CD14-positive monocyte (primary cell): ENCODE measurements at regions not wholly inside any gene's neighbourhood (a gene's known extent, or its start where the extent isn't known, plus 50 kb on each side); places are given as distances from the start of the nearest gene placed in this dataset.

ENCODE experiments used
- DNase-seq, 3 donors: peaks; one replicate each; pipeline ENCODE4 v3.0.0-alpha.2; 2011 to 2022
- H2AFZ ChIP-seq: 2 replicates; pipeline ENCODE4 v1.6.0; 2012; ENCODE audit warnings: mild to moderate bottlenecking, low read depth, low read length, inconsistent platforms; ENCODE audit not compliant: insufficient read depth, poor library complexity, severe bottlenecking
- H3K27ac ChIP-seq, 2 donors: 1 replicate in 1 of 2; 2 replicates in 1 of 2; pipeline ENCODE4 v1.5.1; 2012 to 2013; ENCODE audit warnings: low read length in 2 of 2, control low read depth in 1 of 2, inconsistent platforms in 1 of 2, low read depth in 1 of 2, mild to moderate bottlenecking in 1 of 2
- H3K27me3 ChIP-seq, 2 donors: one replicate each; pipeline versions ENCODE4 v1.6.0 to v1.6.1; 2011 to 2013; ENCODE audit warnings: low read length in 2 of 2; ENCODE audit not compliant: control insufficient read depth in 2 of 2, insufficient read depth in 2 of 2
- H3K36me3 ChIP-seq, 2 donors: replicated peaks in 1 of 2; 1 replicate in 1 of 2; 2 replicates in 1 of 2; pipeline versions ENCODE4 v1.5.1 to v1.6.1; 2012 to 2013; ENCODE audit warnings: low read length in 2 of 2, control low read depth in 1 of 2, inconsistent platforms in 1 of 2, mild to moderate bottlenecking in 1 of 2; ENCODE audit not compliant: insufficient read depth in 2 of 2, control insufficient read depth in 1 of 2
- H3K4me1 ChIP-seq, 2 donors: 1 replicate in 1 of 2; 2 replicates in 1 of 2; pipeline versions ENCODE4 v1.5.1 to v1.6.1; 2012 to 2013; ENCODE audit warnings: low read length in 2 of 2, control low read depth in 1 of 2, inconsistent platforms in 1 of 2, mild to moderate bottlenecking in 1 of 2, moderate library complexity in 1 of 2; ENCODE audit not compliant: insufficient read depth in 2 of 2, control insufficient read depth in 1 of 2
- H3K4me2 ChIP-seq: replicated peaks from 2 replicates; pipeline ENCODE3; 2012; ENCODE audit warnings: low read length, moderate library complexity, mild to moderate bottlenecking; ENCODE audit not compliant: poor library complexity, severe bottlenecking; ENCODE audit errors: extremely low read depth
- H3K4me3 ChIP-seq, 3 experiments: fragments of 200-600 bp in 1 of 3; sonication (generic) in 1 of 3; replicated peaks in 1 of 3; 1 replicate in 2 of 3; 2 replicates in 1 of 3; pipeline ENCODE4 v1.5.1; 2011 to 2013; ENCODE audit warnings: low read length in 3 of 3, mild to moderate bottlenecking in 3 of 3, control low read depth in 2 of 3, low read depth in 2 of 3, inconsistent platforms in 1 of 3, moderate library complexity in 1 of 3
- H3K79me2 ChIP-seq: 2 replicates; pipeline ENCODE4 v1.6.0; 2012; ENCODE audit warnings: mild to moderate bottlenecking, control low read depth, inconsistent platforms, low read length, moderate library complexity; ENCODE audit not compliant: insufficient read depth
- H3K9ac ChIP-seq: 2 replicates; pipeline ENCODE4 v1.6.0; 2017; ENCODE audit warnings: low read length, mild to moderate bottlenecking; ENCODE audit not compliant: insufficient read depth, poor library complexity, severe bottlenecking
- H3K9me3 ChIP-seq, 2 donors: replicated peaks in 1 of 2; 1 replicate in 1 of 2; 2 replicates in 1 of 2; pipeline versions ENCODE4 v1.5.1 to v1.6.1; 2012 to 2013; ENCODE audit warnings: low read length in 2 of 2, control low read depth in 1 of 2; ENCODE audit not compliant: control insufficient read depth in 1 of 2, insufficient read depth in 1 of 2
- H4K20me1 ChIP-seq: 2 replicates; pipeline ENCODE4 v1.6.0; 2012; ENCODE audit warnings: mild to moderate bottlenecking, low read length, control low read depth, moderate library complexity; ENCODE audit not compliant: insufficient read depth
- H3K27ac Mint-ChIP-seq, 7 donors: one replicate each; pipeline ENCODE4 v1.8.0; 2020; ENCODE audit warnings: mild to moderate bottlenecking in 7 of 7, mixed read lengths in 7 of 7, moderate library complexity in 6 of 7, inconsistent platforms in 2 of 7
- H3K27me3 Mint-ChIP-seq, 3 donors: one replicate each; pipeline ENCODE4 v1.8.0; 2021 to 2022; ENCODE audit warnings: low read depth in 3 of 3, mild to moderate bottlenecking in 3 of 3, mixed read lengths in 3 of 3, moderate library complexity in 3 of 3, inconsistent platforms in 1 of 3
- H3K36me3 Mint-ChIP-seq, 2 donors: one replicate each; pipeline ENCODE4 v1.8.0; 2020; ENCODE audit warnings: mixed read lengths in 2 of 2, inconsistent platforms in 1 of 2, mild to moderate bottlenecking in 1 of 2
- H3K4me1 Mint-ChIP-seq: one replicate; pipeline ENCODE4 v1.8.0; 2020; ENCODE audit warnings: mild to moderate bottlenecking, mixed read lengths
- H3K4me3 Mint-ChIP-seq, 2 donors: one replicate each; pipeline ENCODE4 v1.8.0; 2020; ENCODE audit warnings: mild to moderate bottlenecking in 2 of 2, mixed read lengths in 2 of 2, moderate library complexity in 1 of 2
- H3K9me3 Mint-ChIP-seq, 7 donors: one replicate each; pipeline ENCODE4 v1.8.0; 2020 to 2022; ENCODE audit warnings: mixed read lengths in 7 of 7, mild to moderate bottlenecking in 6 of 7, moderate library complexity in 6 of 7, inconsistent platforms in 2 of 7
- WGBS: methylation state at CpG from one replicate; pipeline ENCODE4 v1.1.5; 2013; ENCODE audit warnings: missing lambda C conversion rate; ENCODE audit not compliant: insufficient coverage; 5-methylcytosine and 5-hydroxymethylcytosine counted together
- intact Hi-C, 2 donors: fragments of 100-400 bp; cut with micrococcal nuclease; formaldehyde crosslinking; loops; one replicate each; pipeline versions ENCODE4 v1.15.0 to v1.15.1; 2023
- TF ChIP-seq, protein P1 (sequence below): fragments of 200-600 bp; IDR thresholded peaks from one replicate; pipeline ENCODE4 v1.8.0; 2022; ENCODE audit warnings: antibody characterized with exemption, mild to moderate bottlenecking

DNA sequence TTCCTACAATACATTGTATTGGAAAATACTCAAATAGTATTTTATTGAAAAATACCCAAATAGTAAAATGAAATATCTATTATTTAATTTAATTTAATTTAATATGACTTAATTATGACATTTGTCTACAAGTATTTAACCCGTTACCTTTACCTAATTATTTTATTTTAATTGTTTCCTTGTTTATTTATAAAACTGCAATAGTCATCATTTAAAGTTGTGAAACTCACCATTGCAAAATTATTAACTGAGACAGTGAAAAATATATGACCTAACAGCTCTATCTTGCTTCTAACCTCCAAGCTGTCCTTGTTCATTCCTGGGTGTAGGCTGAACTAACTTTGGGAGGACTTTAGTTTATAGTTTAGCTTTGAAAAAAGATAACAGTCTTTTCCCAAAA lies 300.6 kb upstream of the POGK start:
- H3K27ac Mint-ChIP-seq = no peak overlapping the region
- no CpG with 5 or more reads among the region's 1 CpG for WGBS
- Histone ChIP-seq H3K4me3 (no peak overlapping the region), H3K4me1 (no peaks in the 10 kb centered on the region), H2AFZ (no peak overlapping the region), H3K4me2 (no peak overlapping the region), H4K20me1 (no peaks in the 10 kb centered on the region), H3K79me2 (no peaks in the 10 kb centered on the region), H3K9me3 (no peaks in the 10 kb centered on the region), H3K9ac (no peak overlapping the region), H3K27ac (no peak overlapping the region), H3K36me3 (no peaks in the 10 kb centered on the region), H3K27me3 (no peaks in the 10 kb centered on the region)
- intact Hi-C loops = no loop called here
- H3K27me3 Mint-ChIP-seq = peaks cover 0 to 3% (median 1%) of the 10 kb centered on the region in 3 donors
- H3K4me3 Mint-ChIP-seq = no peak overlapping the region
- H3K36me3 Mint-ChIP-seq = no peaks in the 10 kb centered on the region
- peaks cover 0 to 11% (median 4%) of the 10 kb centered on the region in 7 donors for H3K9me3 Mint-ChIP-seq
- DNase-seq = no peak
- H3K4me1 Mint-ChIP-seq = no peaks in the 10 kb centered on the region
- TF ChIP-seq, protein P1, sequence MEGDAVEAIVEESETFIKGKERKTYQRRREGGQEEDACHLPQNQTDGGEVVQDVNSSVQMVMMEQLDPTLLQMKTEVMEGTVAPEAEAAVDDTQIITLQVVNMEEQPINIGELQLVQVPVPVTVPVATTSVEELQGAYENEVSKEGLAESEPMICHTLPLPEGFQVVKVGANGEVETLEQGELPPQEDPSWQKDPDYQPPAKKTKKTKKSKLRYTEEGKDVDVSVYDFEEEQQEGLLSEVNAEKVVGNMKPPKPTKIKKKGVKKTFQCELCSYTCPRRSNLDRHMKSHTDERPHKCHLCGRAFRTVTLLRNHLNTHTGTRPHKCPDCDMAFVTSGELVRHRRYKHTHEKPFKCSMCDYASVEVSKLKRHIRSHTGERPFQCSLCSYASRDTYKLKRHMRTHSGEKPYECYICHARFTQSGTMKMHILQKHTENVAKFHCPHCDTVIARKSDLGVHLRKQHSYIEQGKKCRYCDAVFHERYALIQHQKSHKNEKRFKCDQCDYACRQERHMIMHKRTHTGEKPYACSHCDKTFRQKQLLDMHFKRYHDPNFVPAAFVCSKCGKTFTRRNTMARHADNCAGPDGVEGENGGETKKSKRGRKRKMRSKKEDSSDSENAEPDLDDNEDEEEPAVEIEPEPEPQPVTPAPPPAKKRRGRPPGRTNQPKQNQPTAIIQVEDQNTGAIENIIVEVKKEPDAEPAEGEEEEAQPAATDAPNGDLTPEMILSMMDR = no peak

DNA sequence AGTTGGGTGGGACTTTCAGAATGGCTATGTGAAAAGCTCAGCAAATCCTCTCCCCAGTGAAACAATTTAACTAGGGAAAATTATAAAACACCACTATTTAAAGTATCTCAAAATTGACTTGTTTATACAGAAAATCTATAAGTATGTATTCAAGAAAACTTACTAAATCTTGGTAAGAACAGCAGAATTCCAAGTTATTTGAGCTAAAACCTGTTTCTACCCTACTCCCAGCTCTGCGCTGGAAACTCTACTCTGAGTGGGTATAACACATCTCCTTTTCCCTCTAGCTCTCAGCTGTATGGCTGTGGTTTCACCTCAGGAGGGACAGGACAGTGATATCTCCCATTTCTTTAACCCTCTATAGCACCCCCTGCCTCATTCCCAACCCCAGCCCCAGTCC lies 295.2 kb upstream of the POGK start:
- H3K27me3 Mint-ChIP-seq = peaks cover 0 to 2% (median 1%) of the 10 kb centered on the region in 3 donors
- H3K4me1 Mint-ChIP-seq = no peaks in the 10 kb centered on the region
- intact Hi-C loops = no loop called here
- Histone ChIP-seq H3K4me2 (no peak overlapping the region), H3K4me3 (no peak overlapping the region), H3K79me2 (no peaks in the 10 kb centered on the region), H3K27me3 (no peaks in the 10 kb centered on the region), H2AFZ (no peak overlapping the region), H4K20me1 (no peaks in the 10 kb centered on the region), H3K9me3 (no peaks in the 10 kb centered on the region), H3K4me1 (no peaks in the 10 kb centered on the region), H3K9ac (no peak overlapping the region), H3K27ac (no peak overlapping the region), H3K36me3 (no peaks in the 10 kb centered on the region)
- no peak overlapping the region for H3K27ac Mint-ChIP-seq
- no peak for DNase-seq
- TF ChIP-seq, protein P1 = no peak
- no CpG with 5 or more reads among the region's 1 CpG for WGBS
- H3K4me3 Mint-ChIP-seq = no peak overlapping the region
- H3K9me3 Mint-ChIP-seq = peaks cover 4 to 15% (median 8%) of the 10 kb centered on the region in 7 donors
- no peaks in the 10 kb centered on the region for H3K36me3 Mint-ChIP-seq
